OCI-LY1 (cell line): ENCODE measurements at regions not wholly inside any gene's neighbourhood (a gene's known extent, or its start where the extent isn't known, plus 50 kb on each side); places are given as distances from the start of the nearest gene placed in this dataset.

Experiments
- H2AFZ ChIP-seq: fragments of 200-600 bp; sonication (generic), shearing (Covaris generic); 2 replicates; pipeline ENCODE4 v1.6.0; 2014; ENCODE audit warnings: antibody characterized with exemption, mild to moderate bottlenecking, low read length
- H3F3A ChIP-seq: fragments of 200-600 bp; sonication (generic), shearing (Covaris generic); 2 replicates; pipeline ENCODE4 v1.6.0; 2014; ENCODE audit warnings: mild to moderate bottlenecking, antibody characterized with exemption, low read length, moderate library complexity; ENCODE audit not compliant: insufficient read depth
- H3K27ac ChIP-seq: fragments of 200-600 bp; sonication (generic); 2 replicates; pipeline ENCODE4 v1.5.1; 2014; ENCODE audit warnings: low read length, mixed run types, mild to moderate bottlenecking, low read depth; ENCODE audit not compliant: poor library complexity, severe bottlenecking
- H3K27me3 ChIP-seq: fragments of 200-600 bp; sonication (generic); 2 replicates; pipeline ENCODE4 v1.6.0; 2014; ENCODE audit warnings: antibody characterized with exemption, mild to moderate bottlenecking, low read length, moderate library complexity; ENCODE audit not compliant: insufficient read depth
- H3K36me3 ChIP-seq: fragments of 200-600 bp; sonication (generic); 2 replicates; pipeline ENCODE4 v1.6.1; 2014; ENCODE audit warnings: mild to moderate bottlenecking, antibody characterized with exemption, low read length, moderate library complexity, mixed read lengths; ENCODE audit not compliant: insufficient read depth
- H3K4me1 ChIP-seq: fragments of 200-600 bp; sonication (generic); 2 replicates; pipeline ENCODE4 v1.5.1; 2014; ENCODE audit warnings: mild to moderate bottlenecking, low read length, moderate library complexity; ENCODE audit not compliant: insufficient read depth, severe bottlenecking
- H3K4me2 ChIP-seq: fragments of 200-600 bp; sonication (generic), shearing (Covaris generic); 2 replicates; pipeline ENCODE4 v1.6.1; 2014; ENCODE audit warnings: low read length
- H3K4me3 ChIP-seq: fragments of 200-600 bp; sonication (generic); 2 replicates; pipeline ENCODE4 v1.5.1; 2014; ENCODE audit warnings: low read length, low read depth, mild to moderate bottlenecking, mixed read lengths; ENCODE audit not compliant: poor library complexity, severe bottlenecking
- H3K79me2 ChIP-seq: fragments of 200-600 bp; shearing (Covaris generic); 2 replicates; pipeline ENCODE4 v1.6.1; 2016; ENCODE audit warnings: mixed run types, low read length, mixed read lengths; ENCODE audit not compliant: insufficient read depth
- H3K9ac ChIP-seq: fragments of 200-600 bp; sonication (generic), shearing (Covaris generic); 2 replicates; pipeline ENCODE4 v1.6.1; 2014; ENCODE audit warnings: mild to moderate bottlenecking, low read length, mixed read lengths
- H3K9me2 ChIP-seq: fragments of 200-600 bp; sonication (generic), shearing (Covaris generic); 2 replicates; pipeline ENCODE4 v1.6.1; 2014; ENCODE audit warnings: low read depth, mild to moderate bottlenecking, low read length, mixed read lengths
- H3K9me3 ChIP-seq: fragments of 200-600 bp; shearing (Covaris generic); 2 replicates; pipeline ENCODE4 v1.6.1; 2014; ENCODE audit warnings: low read length, mixed read lengths
- H4K20me1 ChIP-seq: fragments of 200-600 bp; sonication (generic), shearing (Covaris generic); 2 replicates; pipeline ENCODE4 v1.6.0; 2016; ENCODE audit warnings: mild to moderate bottlenecking, low read length; ENCODE audit not compliant: insufficient read depth
- EZH2 ChIP-seq: fragments of 200-600 bp; sonication (generic), shearing (Covaris generic); IDR thresholded peaks from 2 replicates; pipeline ENCODE4 v1.8.0; 2017; ENCODE audit warnings: borderline replicate concordance, mixed run types, mild to moderate bottlenecking, antibody characterized with exemption, low read length, moderate library complexity, mixed read lengths
- TF ChIP-seq, protein P1 (sequence below): fragments of 200-600 bp; sonication (generic), shearing (Covaris generic); IDR thresholded peaks from 2 replicates; pipeline ENCODE4 v1.5.1; 2017; ENCODE audit warnings: mild to moderate bottlenecking, antibody characterized with exemption, low read length, moderate library complexity, mixed read lengths

DNA sequence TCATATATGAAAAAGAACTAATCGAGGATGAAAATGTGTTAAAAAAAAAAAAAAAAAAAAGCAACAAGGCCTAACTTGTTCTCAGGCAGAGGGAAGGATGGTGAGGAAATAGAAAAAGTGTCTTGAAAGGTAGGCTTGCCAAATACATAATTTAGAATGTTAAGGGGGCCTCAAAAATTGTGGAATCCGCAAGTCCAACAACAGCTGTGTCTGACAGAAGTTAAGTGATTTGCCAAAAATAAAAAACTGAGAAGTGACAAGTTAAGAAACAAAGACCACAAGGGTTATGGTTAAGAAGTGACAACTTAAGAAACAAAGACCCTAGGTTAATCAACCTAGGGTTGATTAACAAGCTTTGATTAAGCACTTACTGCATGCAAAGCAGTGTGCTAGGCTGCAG is 110.6 kb downstream of the P2RY1 start:
- H3K4me1 ChIP-seq, result no peaks in the 10 kb centered on the region
- no peaks in the 10 kb centered on the region for H4K20me1 ChIP-seq
- TF ChIP-seq, protein P1, sequence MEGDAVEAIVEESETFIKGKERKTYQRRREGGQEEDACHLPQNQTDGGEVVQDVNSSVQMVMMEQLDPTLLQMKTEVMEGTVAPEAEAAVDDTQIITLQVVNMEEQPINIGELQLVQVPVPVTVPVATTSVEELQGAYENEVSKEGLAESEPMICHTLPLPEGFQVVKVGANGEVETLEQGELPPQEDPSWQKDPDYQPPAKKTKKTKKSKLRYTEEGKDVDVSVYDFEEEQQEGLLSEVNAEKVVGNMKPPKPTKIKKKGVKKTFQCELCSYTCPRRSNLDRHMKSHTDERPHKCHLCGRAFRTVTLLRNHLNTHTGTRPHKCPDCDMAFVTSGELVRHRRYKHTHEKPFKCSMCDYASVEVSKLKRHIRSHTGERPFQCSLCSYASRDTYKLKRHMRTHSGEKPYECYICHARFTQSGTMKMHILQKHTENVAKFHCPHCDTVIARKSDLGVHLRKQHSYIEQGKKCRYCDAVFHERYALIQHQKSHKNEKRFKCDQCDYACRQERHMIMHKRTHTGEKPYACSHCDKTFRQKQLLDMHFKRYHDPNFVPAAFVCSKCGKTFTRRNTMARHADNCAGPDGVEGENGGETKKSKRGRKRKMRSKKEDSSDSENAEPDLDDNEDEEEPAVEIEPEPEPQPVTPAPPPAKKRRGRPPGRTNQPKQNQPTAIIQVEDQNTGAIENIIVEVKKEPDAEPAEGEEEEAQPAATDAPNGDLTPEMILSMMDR, result no peak
- TF ChIP-seq EZH2, result no peak
- H3K79me2 ChIP-seq, result no peaks in the 10 kb centered on the region
- no peak overlapping the region for H3K27ac ChIP-seq
- no peaks in the 10 kb centered on the region for H3K9me3 ChIP-seq
- no peak overlapping the region for H3K4me3 ChIP-seq
- no peaks in the 10 kb centered on the region for H3F3A ChIP-seq
- H3K9ac ChIP-seq, result no peak overlapping the region
- H3K4me2 ChIP-seq, result no peak overlapping the region
- H2AFZ ChIP-seq, result no peak overlapping the region
- no peaks in the 10 kb centered on the region for H3K36me3 ChIP-seq
- no peaks in the 10 kb centered on the region for H3K9me2 ChIP-seq
- H3K27me3 ChIP-seq, result no peaks in the 10 kb centered on the region

DNA sequence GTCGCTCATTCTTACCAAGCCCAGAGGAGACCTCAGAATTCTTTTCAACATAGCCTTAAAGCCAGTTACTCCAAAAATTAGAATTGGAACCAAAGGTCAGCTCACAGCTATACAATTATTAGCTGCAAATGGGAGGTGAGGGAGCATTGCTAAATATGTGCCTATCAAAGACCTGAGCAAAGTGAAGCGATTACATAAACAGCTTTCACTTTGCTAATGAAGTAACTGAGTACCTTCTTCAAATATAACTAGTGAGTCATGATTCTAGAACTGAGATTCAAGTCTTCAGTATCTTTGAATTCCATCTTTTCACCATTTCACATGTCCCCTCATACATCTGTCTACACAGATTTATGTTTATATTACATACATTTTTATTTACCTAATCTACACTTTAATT is 122.6 kb downstream of the P2RY1 start:
- no peak overlapping the region for H3K4me3 ChIP-seq
- no peak overlapping the region for H3K4me2 ChIP-seq
- TF ChIP-seq, protein P1, result no peak
- no peak for TF ChIP-seq EZH2
- H3K27me3 ChIP-seq, result no peaks in the 10 kb centered on the region
- H3F3A ChIP-seq, result no peaks in the 10 kb centered on the region
- no peak overlapping the region for H3K9ac ChIP-seq
- no peaks in the 10 kb centered on the region; the same call in 1 of the 2 replicates for H3K9me2 ChIP-seq
- H3K9me3 ChIP-seq, result no peaks in the 10 kb centered on the region
- no peak overlapping the region for H2AFZ ChIP-seq
- no peaks in the 10 kb centered on the region for H3K36me3 ChIP-seq
- no peaks in the 10 kb centered on the region for H3K4me1 ChIP-seq
- H3K79me2 ChIP-seq, result no peaks in the 10 kb centered on the region
- H4K20me1 ChIP-seq, result no peaks in the 10 kb centered on the region
- H3K27ac ChIP-seq, result no peak overlapping the region

DNA sequence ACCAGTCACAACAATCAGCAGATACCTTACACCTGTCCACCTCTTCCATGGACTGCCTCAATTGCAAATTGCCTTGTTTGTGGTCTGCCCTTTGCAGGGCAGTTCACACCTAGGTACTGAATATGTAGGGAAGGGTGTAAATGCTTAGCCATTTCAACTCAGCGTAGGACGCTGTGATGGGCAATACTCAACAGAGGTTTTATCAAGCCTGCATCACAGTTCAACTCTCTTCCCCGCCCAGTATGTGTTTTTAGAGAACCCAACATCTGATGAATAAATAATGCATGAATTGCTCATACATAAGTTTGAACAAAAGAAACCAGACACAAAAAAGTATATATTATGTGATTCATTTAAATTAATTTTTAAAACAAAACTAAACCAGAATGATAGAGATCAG is 124.4 kb downstream of the P2RY1 start:
- no peaks in the 10 kb centered on the region for H3K79me2 ChIP-seq
- H3K9me3 ChIP-seq, result no peaks in the 10 kb centered on the region
- no peak overlapping the region for H3K9ac ChIP-seq
- TF ChIP-seq EZH2, result no peak
- TF ChIP-seq, protein P1, result no peak
- no peaks in the 10 kb centered on the region for H3K36me3 ChIP-seq
- no peak overlapping the region for H3K4me2 ChIP-seq
- no peak overlapping the region for H3K27ac ChIP-seq
- no peak overlapping the region for H3K4me3 ChIP-seq
- no peak overlapping the region for H2AFZ ChIP-seq
- no peaks in the 10 kb centered on the region for H3K27me3 ChIP-seq
- no peaks in the 10 kb centered on the region for H3F3A ChIP-seq
- H3K4me1 ChIP-seq, result no peaks in the 10 kb centered on the region
- no peaks in the 10 kb centered on the region; the same call in 1 of the 2 replicates for H3K9me2 ChIP-seq
- no peaks in the 10 kb centered on the region for H4K20me1 ChIP-seq
